ENCODE measurements at regions not wholly inside any gene's neighbourhood (a gene's known extent, or its start where the extent isn't known, plus 50 kb on each side); places are given as distances from the start of the nearest gene placed in this dataset.

DNA sequence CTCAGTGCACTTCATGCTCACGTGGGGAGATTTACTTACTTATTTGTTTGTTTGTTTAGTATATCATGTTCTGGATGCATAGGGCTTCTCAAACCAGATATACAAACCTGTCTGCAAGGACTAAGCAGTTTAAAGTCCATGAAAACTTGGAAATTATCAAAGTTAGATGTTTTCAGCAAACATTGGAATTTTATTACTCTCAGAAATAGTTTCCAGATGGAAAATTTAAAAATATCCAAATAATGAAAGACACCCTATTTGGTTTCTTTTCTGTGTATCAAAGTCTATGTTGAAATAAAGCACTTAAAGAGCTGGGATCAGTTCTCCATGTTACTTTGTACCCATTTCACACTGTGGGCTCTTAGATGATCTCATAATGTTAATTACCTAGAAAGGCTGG is 312.1 kb downstream of the PPP1R2C start:
- TF ChIP-seq, protein P1, sequence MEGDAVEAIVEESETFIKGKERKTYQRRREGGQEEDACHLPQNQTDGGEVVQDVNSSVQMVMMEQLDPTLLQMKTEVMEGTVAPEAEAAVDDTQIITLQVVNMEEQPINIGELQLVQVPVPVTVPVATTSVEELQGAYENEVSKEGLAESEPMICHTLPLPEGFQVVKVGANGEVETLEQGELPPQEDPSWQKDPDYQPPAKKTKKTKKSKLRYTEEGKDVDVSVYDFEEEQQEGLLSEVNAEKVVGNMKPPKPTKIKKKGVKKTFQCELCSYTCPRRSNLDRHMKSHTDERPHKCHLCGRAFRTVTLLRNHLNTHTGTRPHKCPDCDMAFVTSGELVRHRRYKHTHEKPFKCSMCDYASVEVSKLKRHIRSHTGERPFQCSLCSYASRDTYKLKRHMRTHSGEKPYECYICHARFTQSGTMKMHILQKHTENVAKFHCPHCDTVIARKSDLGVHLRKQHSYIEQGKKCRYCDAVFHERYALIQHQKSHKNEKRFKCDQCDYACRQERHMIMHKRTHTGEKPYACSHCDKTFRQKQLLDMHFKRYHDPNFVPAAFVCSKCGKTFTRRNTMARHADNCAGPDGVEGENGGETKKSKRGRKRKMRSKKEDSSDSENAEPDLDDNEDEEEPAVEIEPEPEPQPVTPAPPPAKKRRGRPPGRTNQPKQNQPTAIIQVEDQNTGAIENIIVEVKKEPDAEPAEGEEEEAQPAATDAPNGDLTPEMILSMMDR (conservative IDR thresholded peaks at IDR 0.05) = no peak
- TF ChIP-seq ZFX (IDR thresholded peaks at IDR 0.05) = no peak

Measured in C4-2B (cell line).